Upper lobe of right lung (tissue), 1 donor: ENCODE measurements at regions not wholly inside any gene's neighbourhood (a gene's known extent, or its start where the extent isn't known, plus 50 kb on each side); places are given as distances from the start of the nearest gene placed in this dataset.

Experiments used
- ATAC-seq: fragments of 200-7000 bp; cut with Tn5 transposase; one replicate; pipeline ENCODE4 v1.9.1; 2020; ENCODE audit warnings: mild to moderate bottlenecking, moderate library complexity
- DNase-seq: peaks from one replicate; pipeline ENCODE4 v3.0.0-alpha.2; 2020
- H3K27ac ChIP-seq: fragments of 200-600 bp; one replicate; pipeline ENCODE4 v1.8.0; 2022
- H3K27me3 ChIP-seq: fragments of 200-600 bp; one replicate; pipeline ENCODE4 v1.8.0; 2022; ENCODE audit warnings: mild to moderate bottlenecking
- H3K36me3 ChIP-seq: fragments of 200-600 bp; one replicate; pipeline ENCODE4 v1.8.0; 2022
- H3K4me1 ChIP-seq: fragments of 200-600 bp; one replicate; pipeline ENCODE4 v1.8.0; 2022
- H3K4me3 ChIP-seq: fragments of 200-600 bp; one replicate; pipeline ENCODE4 v1.8.0; 2022; ENCODE audit warnings: mild to moderate bottlenecking
- H3K9me3 ChIP-seq: fragments of 200-600 bp; one replicate; pipeline ENCODE4 v1.8.0; 2022
- intact Hi-C: fragments of 100-400 bp; cut with DNase I; formaldehyde crosslinking; loops from one replicate; pipeline ENCODE4 v1.11.0; 2022
- TF ChIP-seq, protein P1 (sequence below): fragments of 200-600 bp; IDR thresholded peaks from one replicate; pipeline ENCODE4 v1.8.0; 2022; ENCODE audit warnings: antibody characterized with exemption
- donor health status: DM: no; HTN: yes; CAD: no; lungs with severe emphysema.

DNA sequence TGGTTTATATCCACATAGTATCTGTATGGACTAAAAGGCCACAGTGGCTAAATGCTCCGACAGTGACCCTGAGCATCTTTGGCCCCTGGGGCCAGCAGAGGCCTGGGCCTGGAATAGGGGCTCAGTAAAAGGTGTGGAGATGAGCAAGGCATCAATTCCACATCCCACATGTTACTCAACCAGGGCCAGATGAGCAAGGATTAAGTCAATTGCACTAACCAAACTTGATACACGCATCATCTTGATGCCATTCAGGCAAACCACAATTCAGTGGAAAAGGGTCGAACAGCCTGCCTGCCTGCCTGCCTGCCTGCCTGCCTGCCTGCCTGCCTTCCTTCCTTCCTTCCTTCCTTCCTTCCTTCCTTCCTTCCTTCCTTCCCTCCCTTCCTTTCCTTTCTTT lies 53.5 kb upstream of the DNAJA2 start:
- DNase-seq: peak; percentile 1
- Histone ChIP-seq H3K4me1 (no peaks in the 10 kb centered on the region), H3K9me3 (no peaks in the 10 kb centered on the region), H3K36me3 (no peaks in the 10 kb centered on the region), H3K27ac (no peak overlapping the region), H3K27me3 (no peaks in the 10 kb centered on the region), H3K4me3 (no peak overlapping the region)
- TF ChIP-seq, protein P1, sequence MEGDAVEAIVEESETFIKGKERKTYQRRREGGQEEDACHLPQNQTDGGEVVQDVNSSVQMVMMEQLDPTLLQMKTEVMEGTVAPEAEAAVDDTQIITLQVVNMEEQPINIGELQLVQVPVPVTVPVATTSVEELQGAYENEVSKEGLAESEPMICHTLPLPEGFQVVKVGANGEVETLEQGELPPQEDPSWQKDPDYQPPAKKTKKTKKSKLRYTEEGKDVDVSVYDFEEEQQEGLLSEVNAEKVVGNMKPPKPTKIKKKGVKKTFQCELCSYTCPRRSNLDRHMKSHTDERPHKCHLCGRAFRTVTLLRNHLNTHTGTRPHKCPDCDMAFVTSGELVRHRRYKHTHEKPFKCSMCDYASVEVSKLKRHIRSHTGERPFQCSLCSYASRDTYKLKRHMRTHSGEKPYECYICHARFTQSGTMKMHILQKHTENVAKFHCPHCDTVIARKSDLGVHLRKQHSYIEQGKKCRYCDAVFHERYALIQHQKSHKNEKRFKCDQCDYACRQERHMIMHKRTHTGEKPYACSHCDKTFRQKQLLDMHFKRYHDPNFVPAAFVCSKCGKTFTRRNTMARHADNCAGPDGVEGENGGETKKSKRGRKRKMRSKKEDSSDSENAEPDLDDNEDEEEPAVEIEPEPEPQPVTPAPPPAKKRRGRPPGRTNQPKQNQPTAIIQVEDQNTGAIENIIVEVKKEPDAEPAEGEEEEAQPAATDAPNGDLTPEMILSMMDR: no peak
- intact Hi-C loops: no loop called here
- ATAC-seq: no peak

DNA sequence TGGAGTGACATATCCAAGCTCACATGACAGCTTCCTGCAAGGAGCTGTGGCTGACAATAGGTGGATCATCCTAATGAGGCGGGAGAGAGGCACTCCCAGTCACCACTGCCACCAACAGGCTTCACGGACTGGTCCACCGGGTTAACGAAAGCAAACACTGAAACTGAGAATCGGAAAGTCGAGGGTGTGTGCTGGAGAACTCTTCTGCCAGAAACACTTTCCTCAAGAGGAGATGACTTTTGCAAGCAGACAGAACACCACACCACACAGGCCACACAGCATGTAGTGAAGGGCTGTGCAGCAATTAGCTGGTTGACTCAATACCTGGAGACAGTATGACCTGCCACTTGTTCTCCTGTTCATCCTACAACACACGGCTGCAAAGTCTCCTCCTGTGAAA lies 53.0 kb upstream of the DNAJA2 start:
- no peak for ATAC-seq
- Histone ChIP-seq H3K4me1 (no peaks in the 10 kb centered on the region), H3K4me3 (no peak overlapping the region), H3K36me3 (no peaks in the 10 kb centered on the region), H3K27ac (no peak overlapping the region), H3K9me3 (no peaks in the 10 kb centered on the region), H3K27me3 (no peaks in the 10 kb centered on the region)
- TF ChIP-seq, protein P1: no peak
- intact Hi-C loops: no loop called here
- peak; percentile 28 for DNase-seq

DNA sequence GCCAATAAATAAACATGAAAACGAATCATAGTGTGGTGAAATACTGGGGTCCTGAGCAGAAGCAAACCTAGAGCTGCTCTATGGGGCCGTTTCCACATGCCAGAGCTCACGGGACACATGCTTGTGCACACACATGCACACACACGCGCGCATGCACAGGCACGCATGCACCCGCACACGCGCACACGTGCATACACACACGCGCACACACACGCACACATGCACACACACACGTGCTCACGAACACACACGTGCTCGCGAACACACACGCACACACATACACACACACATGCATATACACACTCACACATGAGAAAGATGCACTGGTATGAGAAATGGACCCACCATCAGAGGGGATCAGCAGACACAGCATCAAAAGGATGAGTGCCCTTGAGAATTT lies 52.2 kb upstream of the DNAJA2 start:
- no peak for ATAC-seq
- Histone ChIP-seq H3K27ac (no peak overlapping the region), H3K36me3 (no peaks in the 10 kb centered on the region)

More for the DNA sequence above, 52.2 kb upstream of the DNAJA2 start:
- H3K4me1 ChIP-seq: no peaks in the 10 kb centered on the region
- H3K27me3 ChIP-seq: no peaks in the 10 kb centered on the region
- intact Hi-C loops: no loop called here
- H3K9me3 ChIP-seq: no peaks in the 10 kb centered on the region
- DNase-seq: peak; percentile 25
- no peak overlapping the region for H3K4me3 ChIP-seq
- TF ChIP-seq, protein P1: no peak
